NT2/D1 (cell line): ENCODE measurements at regions not wholly inside any gene's neighbourhood (a gene's known extent, or its start where the extent isn't known, plus 50 kb on each side); places are given as distances from the start of the nearest gene placed in this dataset.
A peak's percentile ranks its signal among the peaks of the same experiment; 100 is the strongest.
"Not testable (repeated sequence)": the region's sequence is repeated elsewhere in the genome, so short reads cannot be mapped to it uniquely, and the experiment has no call there.

Experiments used
- DNase-seq: peaks from one replicate; pipeline ENCODE4 v3.0.0-alpha.2; 2011; ENCODE audit warnings: low read depth, low spot score
- H3K27me3 ChIP-seq: 2 replicates; pipeline ENCODE4 v1.6.0; 2011; ENCODE audit warnings: mild to moderate bottlenecking; ENCODE audit not compliant: insufficient read length, insufficient read depth
- H3K36me3 ChIP-seq: 2 replicates; pipeline ENCODE4 v1.6.1; 2011; ENCODE audit warnings: mild to moderate bottlenecking, low read length, mixed read lengths; ENCODE audit not compliant: insufficient read depth, insufficient read length
- H3K4me1 ChIP-seq: 2 replicates; pipeline ENCODE4 v1.5.1; 2011; ENCODE audit not compliant: insufficient read depth, insufficient read length
- H3K4me3 ChIP-seq: 2 replicates; pipeline ENCODE4 v1.5.1; 2011; ENCODE audit warnings: low read depth; ENCODE audit not compliant: insufficient read length
- H3K9ac ChIP-seq: 2 replicates; pipeline ENCODE4 v1.6.0; 2011; ENCODE audit warnings: low read depth; ENCODE audit not compliant: insufficient read length
- H3K9me3 ChIP-seq: 2 replicates; pipeline ENCODE4 v1.5.1; 2011; ENCODE audit warnings: mild to moderate bottlenecking, low read length; ENCODE audit not compliant: insufficient read depth
- SUZ12 ChIP-seq: IDR thresholded peaks from 2 replicates; pipeline ENCODE4 v1.6.1; 2011; ENCODE audit not compliant: insufficient read length, insufficient read depth; ENCODE audit errors: extremely low read depth
- YY1 ChIP-seq: IDR thresholded peaks from 2 replicates; pipeline ENCODE4 v1.6.1; 2011; ENCODE audit not compliant: insufficient read length, insufficient read depth
- ZNF274 ChIP-seq: IDR thresholded peaks from 2 replicates; pipeline ENCODE4 v1.6.1; 2011; ENCODE audit warnings: mild to moderate bottlenecking, low read depth, low read length

DNA sequence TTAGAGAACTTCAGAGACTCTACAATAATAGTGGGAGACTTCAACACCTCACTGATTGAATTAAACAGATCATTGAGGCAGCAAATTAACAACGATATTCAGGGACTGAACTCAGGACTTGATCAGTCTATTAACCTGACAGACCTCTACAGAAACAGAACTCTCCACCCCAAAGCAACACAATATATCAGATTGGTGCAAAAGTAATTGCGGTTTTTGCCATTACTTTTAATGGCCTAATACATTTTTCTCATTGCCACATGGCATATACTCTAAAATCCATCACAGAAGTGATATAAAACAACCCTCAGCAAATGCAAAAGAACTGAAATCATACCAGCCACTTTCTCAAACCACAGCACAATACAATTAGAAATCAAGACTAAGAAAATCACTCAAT, 298.1 kb upstream of the SGO1 start:
- no peak overlapping the region for H3K4me3 ChIP-seq
- TF ChIP-seq YY1 (no peak), SUZ12 (no peak), ZNF274 (no peak)
- no peak for DNase-seq

DNA sequence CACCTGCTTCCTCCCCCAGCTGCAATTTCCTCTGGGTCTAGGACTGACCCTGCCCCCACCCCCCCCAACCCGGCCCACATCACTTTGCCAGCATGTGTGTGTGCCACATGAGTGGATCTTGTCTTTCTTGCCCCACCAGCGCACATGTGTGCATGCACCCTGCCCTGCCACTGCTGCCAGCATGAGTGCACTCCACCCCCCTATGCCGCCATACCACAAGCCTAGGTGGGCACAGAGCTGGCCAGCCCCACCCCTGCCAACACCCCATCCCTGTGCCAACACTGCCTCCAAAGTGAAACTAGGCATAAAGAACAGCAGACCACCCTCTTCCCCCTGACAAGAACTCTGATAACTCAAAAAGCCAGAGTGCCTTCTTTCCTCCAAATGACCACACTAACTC, 296.3 kb upstream of the SGO1 start:
- H3K9ac ChIP-seq: no peak overlapping the region
- no peaks in the 10 kb centered on the region for H3K36me3 ChIP-seq
- TF ChIP-seq ZNF274 (no peak), SUZ12 (no peak), YY1 (no peak)
- no peaks in the 10 kb centered on the region for H3K4me1 ChIP-seq
- peaks cover 31% of the 10 kb centered on the region for H3K9me3 ChIP-seq
- H3K4me3 ChIP-seq: no peak overlapping the region
- no peak for DNase-seq
- H3K27me3 ChIP-seq: no peaks in the 10 kb centered on the region

More for the DNA sequence above, 298.1 kb upstream of the SGO1 start:
- Histone ChIP-seq H3K9ac (no peak overlapping the region), H3K4me1 (no peaks in the 10 kb centered on the region), H3K27me3 (no peaks in the 10 kb centered on the region), H3K9me3 (peaks cover 31% of the 10 kb centered on the region), H3K36me3 (no peaks in the 10 kb centered on the region)

DNA sequence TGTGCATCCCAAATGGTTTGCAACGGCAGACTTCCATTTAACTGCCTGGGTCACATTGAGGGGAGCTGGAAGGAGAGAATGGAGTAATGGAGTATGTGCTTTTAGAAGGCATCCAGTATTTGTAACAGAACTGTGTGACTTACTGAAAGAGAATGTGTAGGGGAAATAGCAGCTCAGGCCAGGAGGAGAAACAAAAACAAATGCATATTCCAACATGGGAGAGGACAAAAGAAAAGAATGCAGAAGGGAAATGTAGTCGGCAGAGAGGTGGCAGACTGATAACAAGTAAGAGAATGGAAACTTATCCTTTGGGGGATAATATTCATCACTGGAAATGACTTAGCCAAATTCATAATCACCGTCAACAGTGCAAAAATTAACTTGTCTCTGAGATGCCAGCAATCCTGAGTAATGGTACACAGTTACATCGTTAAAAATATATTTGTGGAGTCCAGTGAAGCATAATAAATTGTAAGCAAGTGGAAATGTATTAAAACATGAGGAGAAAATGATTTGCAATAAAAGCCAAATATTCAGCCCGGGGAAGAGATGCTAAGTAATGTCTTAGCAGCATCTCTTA, 294.9 kb upstream of the SGO1 start:
- peak; percentile 51 for DNase-seq
- Histone ChIP-seq H3K4me1 (no peaks in the 10 kb centered on the region), H3K9ac (no peak overlapping the region), H3K36me3 (no peaks in the 10 kb centered on the region), H3K4me3 (no peak overlapping the region), H3K27me3 (no peaks in the 10 kb centered on the region), H3K9me3 (peaks cover 31% of the 10 kb centered on the region)
- no peak for TF ChIP-seq SUZ12
- no peak for TF ChIP-seq ZNF274
- no peak for TF ChIP-seq YY1

DNA sequence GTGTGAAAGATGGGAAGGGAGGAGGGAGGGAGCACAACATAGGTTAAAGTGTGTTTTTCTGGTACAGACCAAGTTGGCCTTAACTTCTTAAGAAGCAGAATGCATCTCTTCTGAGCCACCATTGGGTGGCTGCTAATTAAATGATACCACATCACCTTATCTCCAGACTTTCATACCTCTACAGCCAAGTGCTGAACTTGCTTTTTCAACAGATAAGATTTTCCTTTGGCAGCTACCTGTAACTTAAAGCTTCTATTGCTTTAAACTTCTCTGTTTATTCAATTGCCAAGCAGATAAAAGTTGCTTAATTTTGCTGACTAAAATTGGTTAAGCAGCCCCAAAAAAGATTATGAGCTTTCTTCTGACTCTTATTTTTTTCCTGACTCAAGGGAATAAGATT, 292.4 kb upstream of the SGO1 start:
- peaks cover 22% of the 10 kb centered on the region for H3K9me3 ChIP-seq
- DNase-seq: no peak
- H3K9ac ChIP-seq: no peak overlapping the region
- H3K4me1 ChIP-seq: no peaks in the 10 kb centered on the region
- no peak overlapping the region for H3K4me3 ChIP-seq
- TF ChIP-seq YY1: no peak
- H3K27me3 ChIP-seq: no peaks in the 10 kb centered on the region
- H3K36me3 ChIP-seq: no peaks in the 10 kb centered on the region

DNA sequence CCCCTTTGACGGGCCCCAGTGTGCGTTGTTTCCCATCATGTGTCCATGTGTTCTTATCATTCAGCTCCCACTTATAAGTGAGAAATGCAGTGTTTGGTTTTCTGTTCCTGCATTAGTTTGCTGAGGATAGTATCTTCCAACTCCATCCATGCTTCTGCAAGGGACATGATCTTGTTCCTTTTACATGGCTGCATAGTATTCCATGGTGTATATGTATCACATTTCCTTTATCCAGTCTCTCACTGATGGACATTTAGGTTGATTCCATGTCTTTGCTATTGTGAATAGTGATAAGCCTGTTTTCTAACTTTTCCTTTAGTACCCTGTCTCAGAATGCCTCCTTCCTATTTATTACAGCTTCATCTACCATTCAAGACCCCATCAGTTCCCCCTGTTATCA, 278.2 kb upstream of the SGO1 start:
- not testable (repeated sequence) for H3K36me3 ChIP-seq, H3K4me1 ChIP-seq, H3K27me3 ChIP-seq, H3K9ac ChIP-seq, H3K4me3 ChIP-seq, H3K9me3 ChIP-seq, DNase-seq

DNA sequence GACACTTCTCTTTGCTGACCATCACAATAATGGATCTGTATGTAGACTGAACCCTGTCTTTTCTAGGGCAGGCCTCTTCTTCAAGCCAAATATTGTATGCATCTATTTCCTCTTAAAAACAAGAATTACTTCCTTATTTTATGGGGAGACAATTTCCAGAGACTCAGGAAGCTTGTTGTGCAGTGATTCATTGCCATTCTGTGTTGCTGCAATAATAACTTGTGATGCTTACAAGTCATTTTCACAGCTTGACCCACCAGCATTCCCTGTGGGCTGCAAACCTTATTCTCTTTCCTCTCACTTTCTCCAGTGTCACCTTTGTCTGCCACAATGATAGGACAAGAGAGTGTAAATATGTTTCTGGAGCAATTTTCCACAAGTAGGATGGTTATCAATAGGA, 276.7 kb upstream of the SGO1 start:
- no peaks in the 10 kb centered on the region for H3K4me1 ChIP-seq
- H3K9ac ChIP-seq: no peak overlapping the region
- H3K4me3 ChIP-seq: no peak overlapping the region
- H3K36me3 ChIP-seq: no peaks in the 10 kb centered on the region
- H3K9me3 ChIP-seq: peaks cover 4% of the 10 kb centered on the region; the same call in 1 of the 2 replicates
- DNase-seq: no peak
- TF ChIP-seq YY1 (no peak), ZNF274 (no peak)
- no peaks in the 10 kb centered on the region for H3K27me3 ChIP-seq

DNA sequence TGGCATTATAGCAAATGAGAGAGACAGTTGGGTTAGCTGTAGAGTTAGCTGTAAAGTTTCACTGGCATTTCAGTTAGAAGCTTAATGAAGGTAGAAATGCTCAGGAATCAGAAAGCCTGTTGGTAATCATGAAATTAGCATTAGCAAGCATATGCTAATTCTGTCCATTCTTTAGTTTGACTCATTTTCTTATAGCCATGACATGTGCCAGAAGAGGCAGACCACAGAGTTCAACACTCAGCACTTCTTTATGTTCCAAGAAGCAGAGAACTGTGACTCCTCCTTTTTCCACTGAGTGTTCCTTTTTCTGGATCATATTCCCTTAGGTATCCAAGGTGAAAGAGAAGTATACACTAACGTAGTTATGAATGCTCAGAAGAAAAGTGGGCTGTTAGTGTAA, 276.2 kb upstream of the SGO1 start:
- no peak for DNase-seq
- Histone ChIP-seq H3K4me3 (no peak overlapping the region), H3K9ac (no peak overlapping the region), H3K9me3 (peaks cover 4% of the 10 kb centered on the region; the same call in 1 of the 2 replicates), H3K36me3 (no peaks in the 10 kb centered on the region), H3K27me3 (no peaks in the 10 kb centered on the region), H3K4me1 (no peaks in the 10 kb centered on the region)
- TF ChIP-seq YY1 (no peak), ZNF274 (no peak), SUZ12 (no peak)

DNA sequence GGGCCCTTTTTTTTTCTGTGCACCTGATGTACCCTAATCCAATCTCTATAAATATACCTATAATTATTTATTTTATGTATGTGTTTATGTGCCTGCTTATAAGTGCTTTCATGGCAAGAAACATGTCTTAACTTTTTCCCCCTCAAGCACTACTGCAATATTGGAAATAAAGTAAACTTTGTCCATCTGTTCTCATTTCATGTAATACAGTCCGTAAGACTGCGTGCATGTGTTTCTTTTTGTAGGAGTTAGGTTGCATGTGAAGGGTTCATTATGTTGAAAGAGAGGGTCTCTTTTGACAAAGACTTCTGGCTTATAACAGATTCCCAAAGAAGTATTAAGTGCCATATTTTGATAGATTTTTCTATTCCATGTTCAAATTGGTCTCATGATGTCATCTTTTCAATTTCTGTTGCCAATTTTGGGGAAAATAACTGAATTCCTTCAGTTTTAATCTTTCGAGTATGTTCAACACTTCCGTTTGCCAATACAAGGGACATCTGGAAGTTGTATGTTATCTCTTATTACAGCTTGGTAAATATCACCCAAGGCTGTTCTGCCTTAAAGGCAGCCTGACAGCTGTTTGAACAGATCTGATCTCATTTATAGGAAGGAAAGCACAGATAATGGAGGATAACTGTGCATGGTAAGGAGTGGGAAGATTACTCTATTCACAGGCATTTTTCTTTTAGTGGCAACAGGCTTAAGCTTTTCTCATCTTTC, 273.1 kb upstream of the SGO1 start:
- H3K4me1 ChIP-seq: no peaks in the 10 kb centered on the region
- no peak for DNase-seq
- H3K27me3 ChIP-seq: no peaks in the 10 kb centered on the region
- no peak for TF ChIP-seq YY1
- no peak for TF ChIP-seq SUZ12
- TF ChIP-seq ZNF274: no peak
- no peaks in the 10 kb centered on the region for H3K36me3 ChIP-seq
- no peak overlapping the region for H3K9ac ChIP-seq
- peaks cover 2% of the 10 kb centered on the region; the same call in 1 of the 2 replicates for H3K9me3 ChIP-seq
- no peak overlapping the region for H3K4me3 ChIP-seq
